NT2/D1 (cell line): ENCODE measurements at regions not wholly inside any gene's neighbourhood (a gene's known extent, or its start where the extent isn't known, plus 50 kb on each side); places are given as distances from the start of the nearest gene placed in this dataset.

ENCODE experiments used
- YY1 ChIP-seq: IDR thresholded peaks from 2 replicates; pipeline ENCODE4 v1.6.1; 2011; ENCODE audit not compliant: insufficient read length, insufficient read depth
- ZNF274 ChIP-seq: IDR thresholded peaks from 2 replicates; pipeline ENCODE4 v1.6.1; 2011; ENCODE audit warnings: mild to moderate bottlenecking, low read depth, low read length

- TF ChIP-seq ZNF274 (no peak), YY1 (no peak)
Observed at GRCh38 chr4:123319639-123320038, 77.0 kb upstream of the SPRY1 start.
